ENCODE measurements at regions not wholly inside any gene's neighbourhood (a gene's known extent, or its start where the extent isn't known, plus 50 kb on each side); places are given as distances from the start of the nearest gene placed in this dataset.
"Not testable (repeated sequence)": the region's sequence is repeated elsewhere in the genome, so short reads cannot be mapped to it uniquely, and the experiment has no call there.

- not testable (repeated sequence) for ATAC-seq
Observed at GRCh38 chr20:18876394-18876793, 62.8 kb downstream of the SCP2D1 start.

- ATAC-seq = peak; percentile 90
Observed at GRCh38 chr20:18879262-18879661, 65.7 kb downstream of the SCP2D1 start.

DNA sequence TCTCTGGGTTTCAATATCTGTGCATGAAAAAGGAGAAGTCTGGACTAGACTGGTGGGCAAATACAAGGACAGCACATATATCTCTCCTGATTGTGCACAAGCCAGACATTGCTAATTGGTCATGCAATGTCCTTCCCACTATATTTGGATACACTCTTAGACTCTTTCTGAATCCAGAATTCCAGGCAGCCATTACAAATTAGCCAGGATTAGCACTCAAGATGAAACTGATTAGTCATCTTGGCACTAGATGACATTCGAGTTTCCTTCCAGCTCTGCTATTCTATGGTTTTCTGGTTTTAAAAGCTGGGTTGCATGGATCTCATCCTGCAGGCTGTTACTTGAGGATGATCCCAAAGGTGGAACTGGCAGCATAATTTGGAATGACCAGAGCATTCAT is 73.2 kb downstream of the SCP2D1 start:
- ATAC-seq = no peak

DNA sequence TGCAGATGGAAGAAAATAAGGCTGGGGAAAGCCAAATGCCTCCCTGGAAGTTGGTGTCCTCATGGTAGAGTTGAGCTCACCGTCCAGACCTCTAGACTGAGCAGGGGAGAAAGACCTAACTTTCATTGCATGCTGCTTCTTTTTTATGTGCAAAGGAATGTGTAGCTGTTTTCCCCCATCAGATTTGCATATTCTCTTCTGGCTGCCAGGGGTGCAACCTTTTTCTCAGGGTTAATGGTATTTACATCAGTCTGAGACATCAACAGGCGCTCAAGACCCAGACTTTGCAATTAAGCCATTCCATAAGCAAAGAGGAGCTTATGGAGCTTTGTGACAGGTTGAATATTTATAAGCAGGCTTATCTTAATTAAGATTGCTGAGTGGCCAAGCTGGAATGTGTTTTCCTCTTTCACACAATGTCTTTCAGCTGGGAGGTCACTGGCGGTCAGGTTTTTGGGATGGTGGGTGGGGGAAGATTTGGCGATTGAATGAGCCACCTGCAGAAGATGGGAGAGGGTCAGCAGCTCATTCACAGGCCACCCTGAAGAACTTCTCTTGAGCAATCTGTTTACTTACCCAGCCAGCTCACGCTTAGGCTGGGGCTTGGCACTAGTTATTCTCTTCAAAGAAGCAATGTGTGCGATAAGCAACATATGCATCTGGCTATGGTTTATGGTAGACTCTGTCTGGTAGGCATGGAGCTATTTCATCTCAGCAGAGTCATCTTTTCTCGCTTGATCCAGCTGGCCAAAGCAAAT is 88.6 kb downstream of the SCP2D1 start:
- ATAC-seq = peak; percentile 26

GRCh38 chr20:18904192-18904591 is 90.6 kb downstream of the SCP2D1 start:
- no peak for ATAC-seq

DNA sequence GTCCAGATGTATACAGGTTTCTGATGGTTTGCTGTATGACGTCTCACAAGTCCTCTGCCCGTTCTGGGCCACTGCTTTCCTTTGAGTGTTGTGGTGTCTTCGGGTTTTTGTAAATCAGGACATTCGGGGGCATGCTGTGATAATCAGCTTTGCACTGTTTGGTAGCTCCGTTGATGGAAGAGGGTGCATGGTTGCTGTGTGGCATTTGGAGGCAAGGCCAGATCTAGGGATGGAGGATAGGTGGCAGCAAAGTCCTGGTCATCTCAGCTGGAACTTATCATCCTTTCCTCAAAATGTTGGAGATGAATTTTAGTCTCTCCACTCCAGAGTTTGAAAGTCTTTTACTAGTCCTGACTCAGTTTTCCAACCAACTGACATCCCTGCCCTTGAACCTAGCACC is 91.0 kb downstream of the SCP2D1 start:
- peak; percentile 57 for ATAC-seq

DNA sequence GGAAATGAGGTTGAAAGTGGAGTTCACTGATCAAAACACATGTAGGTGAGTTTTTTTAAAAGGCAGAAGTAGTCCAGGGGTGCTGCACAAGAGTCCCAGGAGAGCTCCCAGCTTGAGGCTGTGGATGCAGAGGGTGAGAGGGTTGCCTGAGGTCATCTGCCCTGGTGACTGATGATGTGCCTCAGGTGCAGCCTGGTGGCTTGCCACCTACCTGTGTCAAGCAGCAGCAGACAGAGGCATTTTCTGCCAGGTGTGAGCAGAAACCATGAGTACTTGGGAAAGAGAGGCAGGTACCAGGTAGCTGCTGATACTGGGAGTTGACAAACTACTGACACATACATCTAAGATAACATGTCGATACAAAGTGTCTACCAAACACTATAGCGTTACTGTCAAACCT is 92.5 kb downstream of the SCP2D1 start:
- no peak for ATAC-seq

GRCh38 chr20:18907353-18907752 is 93.8 kb downstream of the SCP2D1 start:
- ATAC-seq = no peak

DNA sequence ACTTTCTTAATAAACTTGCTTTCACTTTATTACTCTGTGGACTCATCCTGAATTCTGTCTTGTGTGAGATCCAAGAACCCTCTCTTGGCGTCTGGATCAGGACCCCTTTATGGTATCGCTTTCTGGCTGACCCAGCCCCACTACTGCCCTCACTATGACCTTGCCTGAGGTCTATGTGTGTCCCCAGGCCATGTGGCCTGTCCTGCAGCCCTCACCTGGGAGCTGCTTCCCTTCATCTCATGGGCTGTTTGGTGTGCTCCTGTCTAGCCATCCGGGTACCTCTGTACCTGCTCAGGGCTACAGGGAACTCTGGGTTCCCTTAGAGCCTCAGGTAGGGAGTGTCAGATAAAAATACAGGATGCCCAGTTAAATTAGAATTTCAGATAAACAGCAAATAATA is 94.5 kb downstream of the SCP2D1 start:
- no peak for ATAC-seq

DNA sequence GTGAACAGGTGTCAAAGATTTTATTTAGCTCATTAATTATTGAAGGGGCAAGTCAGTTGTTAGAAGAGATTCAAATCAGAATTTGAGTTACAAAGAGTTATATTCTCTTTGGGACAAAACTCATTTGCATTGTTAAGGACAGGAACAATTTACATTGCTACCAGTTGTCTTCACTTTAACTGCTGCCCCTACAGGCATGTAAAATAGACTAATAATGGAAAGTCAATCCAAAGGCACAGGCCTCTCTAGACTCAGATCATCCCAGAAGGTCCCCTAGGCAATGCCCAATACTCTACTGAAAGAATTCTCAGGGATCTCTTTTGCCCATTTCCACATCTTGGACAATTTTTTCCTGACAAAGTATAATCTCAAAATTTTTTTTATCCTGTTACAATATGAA is 95.7 kb downstream of the SCP2D1 start:
- no peak for ATAC-seq

GRCh38 chr20:18913701-18914100 is 100.1 kb downstream of the SCP2D1 start:
- ATAC-seq = no peak

GRCh38 chr20:18914796-18915195 is 101.2 kb downstream of the SCP2D1 start:
- no peak for ATAC-seq

GRCh38 chr20:18916886-18917750 is 103.5 kb downstream of the SCP2D1 start:
- ATAC-seq = no peak

GRCh38 chr20:18919996-18920395 is 106.4 kb downstream of the SCP2D1 start:
- ATAC-seq = no peak

DNA sequence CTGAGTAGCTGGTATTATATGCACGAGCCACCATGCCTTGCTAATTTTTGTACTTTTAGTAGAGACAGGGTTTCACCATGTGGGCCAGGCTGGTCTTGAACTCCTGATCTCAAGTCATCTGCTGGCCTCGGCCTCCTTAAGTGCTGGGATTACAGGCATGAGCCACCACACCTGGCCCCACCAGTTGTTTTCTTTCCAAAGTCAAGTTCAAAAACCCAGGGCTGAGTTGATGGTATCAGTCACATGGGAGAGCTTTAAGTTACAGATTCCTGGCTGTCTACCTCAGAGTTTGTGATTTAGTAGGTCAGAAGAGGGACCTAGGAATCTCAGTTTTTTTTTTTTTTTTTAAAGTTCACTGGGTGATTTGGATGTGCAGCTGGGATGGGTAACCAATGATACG is 107.7 kb downstream of the SCP2D1 start:
- no peak for ATAC-seq

GRCh38 chr20:18922251-18922650 is 108.7 kb downstream of the SCP2D1 start:
- ATAC-seq = no peak

- no peak for ATAC-seq
Observed at GRCh38 chr20:18922898-18923297, 109.3 kb downstream of the SCP2D1 start.

DNA sequence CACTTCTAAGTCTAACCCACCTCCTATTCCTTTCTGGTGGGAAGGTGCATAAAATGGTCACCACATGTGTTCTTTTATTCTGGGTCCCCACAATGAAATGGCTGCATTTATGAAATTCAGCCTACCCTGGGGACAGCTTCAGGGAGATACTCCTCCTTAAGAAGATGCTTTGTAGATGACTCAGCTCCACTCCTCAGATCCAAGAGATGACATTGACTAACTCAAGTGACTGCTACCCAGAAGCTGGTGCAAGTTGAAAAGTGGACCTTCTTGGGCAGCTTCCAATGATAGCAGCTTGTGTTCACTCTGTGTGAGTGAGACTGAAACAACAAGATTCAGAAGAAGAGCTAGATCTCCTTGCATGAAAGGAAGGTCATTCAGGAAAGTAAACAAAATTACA is 113.4 kb downstream of the SCP2D1 start:
- ATAC-seq = no peak

DNA sequence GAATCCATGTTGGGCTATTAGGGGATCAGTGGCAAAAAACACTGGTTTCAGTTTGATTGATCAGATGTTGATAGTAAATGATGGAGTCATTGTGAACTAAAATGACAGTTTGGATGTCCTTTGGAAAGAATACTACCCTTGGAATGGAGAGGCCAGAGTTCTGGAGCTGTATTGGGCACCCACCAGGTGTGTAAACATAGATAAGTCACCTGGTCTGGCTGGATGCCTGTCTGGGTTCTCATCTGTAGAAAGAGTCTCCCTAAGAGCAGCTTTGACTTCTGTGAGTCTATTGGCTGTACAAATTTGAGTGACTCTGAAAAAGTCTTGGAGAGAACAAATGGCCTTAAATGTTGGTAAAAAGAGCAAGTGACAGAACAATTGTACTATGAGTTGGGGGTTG is 115.0 kb downstream of the SCP2D1 start:
- no peak for ATAC-seq

- ATAC-seq = no peak
Observed at GRCh38 chr20:18929800-18930199, 116.2 kb downstream of the SCP2D1 start.

- no peak for ATAC-seq
Observed at GRCh38 chr20:18943542-18943941, 130.0 kb downstream of the SCP2D1 start.

- no peak for ATAC-seq
Observed at GRCh38 chr20:18956890-18957289, 143.3 kb downstream of the SCP2D1 start.

- no peak for ATAC-seq
Observed at GRCh38 chr20:18957328-18957727, 143.7 kb downstream of the SCP2D1 start.

- peak; percentile 78 for ATAC-seq
Observed at GRCh38 chr20:18971121-18971520, 157.5 kb downstream of the SCP2D1 start.
